Activated CD4-positive, alpha-beta T cell treated with anti-CD3 and anti-CD28 coated beads, Interleukin-2, amount 10 ng/mL, durations not matched to agents 7 days and 5 days (primary cell): ENCODE measurements at regions not wholly inside any gene's neighbourhood (a gene's known extent, or its start where the extent isn't known, plus 50 kb on each side); places are given as distances from the start of the nearest gene placed in this dataset.

Experiments
- CTCF ChIA-PET: fragments of 350-600 bp; sonication (Branson Sonifier 250); formaldehyde crosslinking; loops from one replicate; lab custom pipeline; 2021; ENCODE audit warnings: antibody characterized with exemption; lab: Charles Lee
- POLR2A ChIA-PET: fragments of 350-600 bp; sonication (Branson Sonifier 250); formaldehyde crosslinking; loops from one replicate; lab custom pipeline; 2021; ENCODE audit warnings: antibody characterized with exemption; lab: Charles Lee
- DNase-seq: peaks from one replicate; pipeline ENCODE4 v3.0.0-alpha.2; 2020
- H3K27ac Mint-ChIP-seq: one replicate; pipeline ENCODE4 v1.8.0; 2021; ENCODE audit warnings: mild to moderate bottlenecking, moderate library complexity, mixed read lengths
- H3K27me3 Mint-ChIP-seq: one replicate; pipeline ENCODE4 v1.8.0; 2021; ENCODE audit warnings: mixed read lengths
- H3K36me3 Mint-ChIP-seq: one replicate; pipeline ENCODE4 v1.8.0; 2021; ENCODE audit warnings: low read depth, mixed read lengths
- H3K4me1 Mint-ChIP-seq: one replicate; pipeline ENCODE4 v1.8.0; 2021; ENCODE audit warnings: mixed read lengths
- H3K4me3 Mint-ChIP-seq: one replicate; pipeline ENCODE4 v1.8.0; 2021; ENCODE audit warnings: mild to moderate bottlenecking, moderate library complexity, mixed read lengths
- H3K9me3 Mint-ChIP-seq: one replicate; pipeline ENCODE4 v1.8.0; 2021; ENCODE audit warnings: mixed read lengths

GRCh38 chr2:48874282-48874681 is 118.8 kb upstream of the LHCGR start:
- ChIA-PET POLR2A (no interaction called here), CTCF (no interaction called here)
- Mint-ChIP-seq H3K9me3 (no peaks in the 10 kb centered on the region), H3K4me1 (no peaks in the 10 kb centered on the region), H3K36me3 (no peaks in the 10 kb centered on the region), H3K27me3 (no peaks in the 10 kb centered on the region), H3K27ac (no peak overlapping the region), H3K4me3 (no peak overlapping the region)
- DNase-seq: no peak

- DNase-seq: no peak
- POLR2A ChIA-PET: no interaction called here
- Mint-ChIP-seq H3K36me3 (no peaks in the 10 kb centered on the region), H3K9me3 (no peaks in the 10 kb centered on the region), H3K27ac (no peak overlapping the region), H3K4me1 (no peaks in the 10 kb centered on the region), H3K27me3 (no peaks in the 10 kb centered on the region), H3K4me3 (no peak overlapping the region)
- CTCF ChIA-PET: no interaction called here
Measured at GRCh38 chr2:48873666-48874065, 118.1 kb upstream of the LHCGR start.

- H3K27me3 Mint-ChIP-seq: no peaks in the 10 kb centered on the region
- H3K36me3 Mint-ChIP-seq: no peaks in the 10 kb centered on the region
- no peak overlapping the region for H3K4me3 Mint-ChIP-seq
- H3K9me3 Mint-ChIP-seq: no peaks in the 10 kb centered on the region
- H3K27ac Mint-ChIP-seq: no peak overlapping the region
- no peaks in the 10 kb centered on the region for H3K4me1 Mint-ChIP-seq
- no peak for DNase-seq
- CTCF ChIA-PET: no interaction called here
- POLR2A ChIA-PET: no interaction called here
Measured at GRCh38 chr2:48870942-48871341, 115.4 kb upstream of the LHCGR start.

GRCh38 chr2:48870503-48870902 is 115.0 kb upstream of the LHCGR start:
- Mint-ChIP-seq H3K27ac (no peak overlapping the region), H3K36me3 (no peaks in the 10 kb centered on the region), H3K4me3 (no peak overlapping the region), H3K27me3 (no peaks in the 10 kb centered on the region), H3K4me1 (no peaks in the 10 kb centered on the region), H3K9me3 (no peaks in the 10 kb centered on the region)
- POLR2A ChIA-PET: no interaction called here
- DNase-seq: no peak
- CTCF ChIA-PET: no interaction called here

- H3K9me3 Mint-ChIP-seq: no peaks in the 10 kb centered on the region
- H3K27ac Mint-ChIP-seq: no peak overlapping the region
- no peaks in the 10 kb centered on the region for H3K36me3 Mint-ChIP-seq
- no peak overlapping the region for H3K4me3 Mint-ChIP-seq
- CTCF ChIA-PET: no interaction called here
- DNase-seq: no peak
- no peaks in the 10 kb centered on the region for H3K4me1 Mint-ChIP-seq
- H3K27me3 Mint-ChIP-seq: no peaks in the 10 kb centered on the region
- POLR2A ChIA-PET: no interaction called here
Measured at GRCh38 chr2:48865704-48866103, 110.2 kb upstream of the LHCGR start.

- Mint-ChIP-seq H3K4me3 (no peak overlapping the region), H3K9me3 (no peaks in the 10 kb centered on the region), H3K27me3 (no peaks in the 10 kb centered on the region), H3K27ac (no peak overlapping the region), H3K36me3 (no peaks in the 10 kb centered on the region), H3K4me1 (no peaks in the 10 kb centered on the region)
- CTCF ChIA-PET: interaction anchor here (0.8 kb wide), 1 partner anchor 17 kb away, joined by 3 read pairs; no protein-coding TSS in a partner anchor
- no peak for DNase-seq
- POLR2A ChIA-PET: no interaction called here
Measured at GRCh38 chr2:48860380-48860779, 104.9 kb upstream of the LHCGR start.

GRCh38 chr2:48856657-48857056 is 101.1 kb upstream of the LHCGR start:
- ChIA-PET CTCF (no interaction called here), POLR2A (no interaction called here)
- Mint-ChIP-seq H3K27me3 (no peaks in the 10 kb centered on the region), H3K4me3 (no peak overlapping the region), H3K9me3 (no peaks in the 10 kb centered on the region), H3K27ac (no peak overlapping the region), H3K4me1 (no peaks in the 10 kb centered on the region), H3K36me3 (no peaks in the 10 kb centered on the region)
- no peak for DNase-seq

- ChIA-PET CTCF (no interaction called here), POLR2A (no interaction called here)
- no peak for DNase-seq
- Mint-ChIP-seq H3K9me3 (no peaks in the 10 kb centered on the region), H3K4me1 (no peaks in the 10 kb centered on the region), H3K36me3 (no peaks in the 10 kb centered on the region), H3K4me3 (no peak overlapping the region), H3K27me3 (no peaks in the 10 kb centered on the region), H3K27ac (no peak overlapping the region)
Measured at GRCh38 chr2:48856144-48856543, 100.6 kb upstream of the LHCGR start.

GRCh38 chr2:48855142-48855541 is 99.6 kb upstream of the LHCGR start:
- no peak overlapping the region for H3K27ac Mint-ChIP-seq
- no peak overlapping the region for H3K4me3 Mint-ChIP-seq
- no peaks in the 10 kb centered on the region for H3K4me1 Mint-ChIP-seq

GRCh38 chr2:48854681-48855080 is 99.2 kb upstream of the LHCGR start:
- Mint-ChIP-seq H3K27ac (no peak overlapping the region), H3K9me3 (no peaks in the 10 kb centered on the region), H3K4me3 (no peak overlapping the region), H3K27me3 (no peaks in the 10 kb centered on the region), H3K4me1 (no peaks in the 10 kb centered on the region), H3K36me3 (no peaks in the 10 kb centered on the region)
- CTCF ChIA-PET: no interaction called here
- DNase-seq: no peak
- POLR2A ChIA-PET: no interaction called here

More at GRCh38 chr2:48855142-48855541, 99.6 kb upstream of the LHCGR start:
- ChIA-PET CTCF (no interaction called here), POLR2A (no interaction called here)
- no peak for DNase-seq
- H3K9me3 Mint-ChIP-seq: no peaks in the 10 kb centered on the region
- H3K36me3 Mint-ChIP-seq: no peaks in the 10 kb centered on the region
- no peaks in the 10 kb centered on the region for H3K27me3 Mint-ChIP-seq

- no peak for DNase-seq
- Mint-ChIP-seq H3K27me3 (no peaks in the 10 kb centered on the region), H3K4me1 (no peaks in the 10 kb centered on the region), H3K36me3 (no peaks in the 10 kb centered on the region), H3K4me3 (no peak overlapping the region), H3K27ac (no peak overlapping the region), H3K9me3 (no peaks in the 10 kb centered on the region)
- ChIA-PET POLR2A (no interaction called here), CTCF (no interaction called here)
Measured at GRCh38 chr2:48852938-48853337, 97.4 kb upstream of the LHCGR start.

GRCh38 chr2:48851161-48851560 is 95.6 kb upstream of the LHCGR start:
- H3K27ac Mint-ChIP-seq: no peak overlapping the region
- DNase-seq: no peak
- POLR2A ChIA-PET: no interaction called here
- no peaks in the 10 kb centered on the region for H3K27me3 Mint-ChIP-seq
- H3K4me1 Mint-ChIP-seq: no peaks in the 10 kb centered on the region
- CTCF ChIA-PET: no interaction called here
- H3K4me3 Mint-ChIP-seq: no peak overlapping the region
- no peaks in the 10 kb centered on the region for H3K9me3 Mint-ChIP-seq
- no peaks in the 10 kb centered on the region for H3K36me3 Mint-ChIP-seq

GRCh38 chr2:48849770-48850169 is 94.2 kb upstream of the LHCGR start:
- Mint-ChIP-seq H3K36me3 (no peaks in the 10 kb centered on the region), H3K9me3 (no peaks in the 10 kb centered on the region), H3K27me3 (no peaks in the 10 kb centered on the region), H3K4me3 (no peak overlapping the region), H3K4me1 (no peaks in the 10 kb centered on the region), H3K27ac (no peak overlapping the region)
- CTCF ChIA-PET: no interaction called here
- no peak for DNase-seq
- POLR2A ChIA-PET: no interaction called here

- CTCF ChIA-PET: no interaction called here
- DNase-seq: no peak
- H3K36me3 Mint-ChIP-seq: no peaks in the 10 kb centered on the region
- H3K27ac Mint-ChIP-seq: no peak overlapping the region
- POLR2A ChIA-PET: no interaction called here
- no peak overlapping the region for H3K4me3 Mint-ChIP-seq
- H3K9me3 Mint-ChIP-seq: no peaks in the 10 kb centered on the region
- H3K4me1 Mint-ChIP-seq: no peaks in the 10 kb centered on the region
- H3K27me3 Mint-ChIP-seq: no peaks in the 10 kb centered on the region
Measured at GRCh38 chr2:48845684-48846083, 90.2 kb upstream of the LHCGR start.
